MM.1S (cell line): ENCODE measurements at regions not wholly inside any gene's neighbourhood (a gene's known extent, or its start where the extent isn't known, plus 50 kb on each side); places are given as distances from the start of the nearest gene placed in this dataset.

Source experiments
- DNase-seq: peaks from one replicate; pipeline ENCODE4 v3.0.0-alpha.2; 2015
- H2AFZ ChIP-seq: fragments of 300-600 bp; sonication (generic); 2 replicates; pipeline ENCODE4 v1.6.0; 2016; ENCODE audit warnings: antibody characterized with exemption, low read length
- H3F3A ChIP-seq: fragments of 300-600 bp; sonication (generic); 2 replicates; pipeline ENCODE4 v1.6.1; 2016; ENCODE audit warnings: mild to moderate bottlenecking, antibody characterized with exemption, low read length, moderate library complexity, mixed read lengths; ENCODE audit not compliant: insufficient read depth
- H3K27ac ChIP-seq: fragments of 300-600 bp; sonication (generic); 2 replicates; pipeline ENCODE4 v1.5.1; 2016; ENCODE audit warnings: mild to moderate bottlenecking, low read length
- H3K27me3 ChIP-seq: fragments of 300-600 bp; sonication (generic); replicated peaks from 2 replicates; pipeline ENCODE4 v1.6.0; 2016; ENCODE audit warnings: low read length; ENCODE audit not compliant: insufficient read depth
- H3K36me3 ChIP-seq: fragments of 300-600 bp; sonication (generic); replicated peaks from 2 replicates; pipeline ENCODE4 v1.6.1; 2016; ENCODE audit warnings: mild to moderate bottlenecking, low read length, mixed read lengths; ENCODE audit not compliant: insufficient read depth
- H3K4me1 ChIP-seq: fragments of 300-600 bp; sonication (generic); 2 replicates; pipeline ENCODE4 v1.6.1; 2016; ENCODE audit warnings: low read length, mixed read lengths
- H3K4me2 ChIP-seq: fragments of 300-600 bp; sonication (generic); 2 replicates; pipeline ENCODE4 v1.6.0; 2016; ENCODE audit warnings: low read depth, low read length
- H3K4me3 ChIP-seq: fragments of 300-600 bp; sonication (generic); 2 replicates; pipeline ENCODE4 v1.5.1; 2016; ENCODE audit warnings: low read length, mixed read lengths
- H3K79me2 ChIP-seq: fragments of 300-600 bp; sonication (generic); 2 replicates; pipeline ENCODE4 v1.6.1; 2016; ENCODE audit warnings: mixed run types, low read length, mixed read lengths
- H3K9ac ChIP-seq: fragments of 300-600 bp; sonication (generic); 2 replicates; pipeline ENCODE4 v1.6.1; 2016; ENCODE audit warnings: low read length, mixed read lengths
- H3K9me2 ChIP-seq: fragments of 300-600 bp; sonication (generic); replicated peaks from 2 replicates; pipeline ENCODE4 v1.6.1; 2016; ENCODE audit warnings: mild to moderate bottlenecking, low read length, mixed read lengths; ENCODE audit not compliant: insufficient read depth
- H3K9me3 ChIP-seq: fragments of 300-600 bp; sonication (generic); replicated peaks from 2 replicates; pipeline ENCODE4 v1.6.1; 2016; ENCODE audit warnings: mild to moderate bottlenecking, low read length, mixed read lengths; ENCODE audit not compliant: insufficient read depth
- H4K20me1 ChIP-seq: fragments of 300-600 bp; sonication (generic); 2 replicates; pipeline ENCODE4 v1.6.1; 2016; ENCODE audit warnings: mild to moderate bottlenecking, low read length, moderate library complexity, mixed read lengths; ENCODE audit not compliant: insufficient read depth
- EZH2 ChIP-seq: fragments of 300-600 bp; sonication (generic); optimal IDR thresholded peaks from 2 replicates; pipeline ENCODE3; 2017; ENCODE audit warnings: low read depth, mild to moderate bottlenecking, antibody characterized with exemption, low read length, mixed read lengths
- EZH2phosphoT487 ChIP-seq: fragments of 300-600 bp; sonication (generic); IDR thresholded peaks from 2 replicates; pipeline ENCODE4 v1.6.1; 2018; ENCODE audit warnings: antibody characterized with exemption, low read length
- TF ChIP-seq, protein P1 (sequence below): fragments of 300-600 bp; sonication (generic); IDR thresholded peaks from 2 replicates; pipeline ENCODE4 v1.5.1; 2016; ENCODE audit warnings: antibody characterized with exemption, low read length, mixed read lengths

DNA sequence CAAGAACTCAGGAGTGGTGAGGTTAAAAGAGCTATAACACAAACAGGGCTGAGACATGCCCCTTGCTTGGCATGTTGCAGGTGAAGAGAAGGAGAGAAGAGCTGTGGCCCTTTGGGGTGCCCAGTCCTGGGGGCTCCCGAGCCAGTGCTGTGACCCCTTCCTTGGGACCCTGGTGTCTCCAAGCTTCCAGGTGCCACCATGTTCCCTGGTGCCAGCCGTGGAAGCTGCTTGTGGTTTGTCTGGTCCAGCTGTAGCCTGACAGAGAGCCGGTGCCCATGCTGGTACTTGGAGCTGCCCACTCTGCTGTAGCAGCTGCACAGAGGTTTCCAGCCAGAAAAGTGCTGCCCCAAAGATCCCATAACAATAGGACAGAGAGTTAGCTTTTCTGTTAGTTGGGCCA is 159.2 kb upstream of the SLC38A2 start:
- H3K9me3 ChIP-seq: no peaks in the 10 kb centered on the region
- H3K4me3 ChIP-seq: no peak overlapping the region
- H3K4me1 ChIP-seq: peaks cover 2% of the 10 kb centered on the region; the same call in 1 of the 2 replicates
- H3K9ac ChIP-seq: no peak overlapping the region
- H3K36me3 ChIP-seq: no peaks in the 10 kb centered on the region
- no peaks in the 10 kb centered on the region for H4K20me1 ChIP-seq
- no peak overlapping the region for H2AFZ ChIP-seq
- no peak for DNase-seq
- H3K27me3 ChIP-seq: no peaks in the 10 kb centered on the region
- TF ChIP-seq, protein P1, sequence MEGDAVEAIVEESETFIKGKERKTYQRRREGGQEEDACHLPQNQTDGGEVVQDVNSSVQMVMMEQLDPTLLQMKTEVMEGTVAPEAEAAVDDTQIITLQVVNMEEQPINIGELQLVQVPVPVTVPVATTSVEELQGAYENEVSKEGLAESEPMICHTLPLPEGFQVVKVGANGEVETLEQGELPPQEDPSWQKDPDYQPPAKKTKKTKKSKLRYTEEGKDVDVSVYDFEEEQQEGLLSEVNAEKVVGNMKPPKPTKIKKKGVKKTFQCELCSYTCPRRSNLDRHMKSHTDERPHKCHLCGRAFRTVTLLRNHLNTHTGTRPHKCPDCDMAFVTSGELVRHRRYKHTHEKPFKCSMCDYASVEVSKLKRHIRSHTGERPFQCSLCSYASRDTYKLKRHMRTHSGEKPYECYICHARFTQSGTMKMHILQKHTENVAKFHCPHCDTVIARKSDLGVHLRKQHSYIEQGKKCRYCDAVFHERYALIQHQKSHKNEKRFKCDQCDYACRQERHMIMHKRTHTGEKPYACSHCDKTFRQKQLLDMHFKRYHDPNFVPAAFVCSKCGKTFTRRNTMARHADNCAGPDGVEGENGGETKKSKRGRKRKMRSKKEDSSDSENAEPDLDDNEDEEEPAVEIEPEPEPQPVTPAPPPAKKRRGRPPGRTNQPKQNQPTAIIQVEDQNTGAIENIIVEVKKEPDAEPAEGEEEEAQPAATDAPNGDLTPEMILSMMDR: no peak
- H3K4me2 ChIP-seq: no peak overlapping the region
- H3K9me2 ChIP-seq: no peaks in the 10 kb centered on the region
- no peaks in the 10 kb centered on the region for H3F3A ChIP-seq
- no peaks in the 10 kb centered on the region for H3K79me2 ChIP-seq
- no peak overlapping the region for H3K27ac ChIP-seq

DNA sequence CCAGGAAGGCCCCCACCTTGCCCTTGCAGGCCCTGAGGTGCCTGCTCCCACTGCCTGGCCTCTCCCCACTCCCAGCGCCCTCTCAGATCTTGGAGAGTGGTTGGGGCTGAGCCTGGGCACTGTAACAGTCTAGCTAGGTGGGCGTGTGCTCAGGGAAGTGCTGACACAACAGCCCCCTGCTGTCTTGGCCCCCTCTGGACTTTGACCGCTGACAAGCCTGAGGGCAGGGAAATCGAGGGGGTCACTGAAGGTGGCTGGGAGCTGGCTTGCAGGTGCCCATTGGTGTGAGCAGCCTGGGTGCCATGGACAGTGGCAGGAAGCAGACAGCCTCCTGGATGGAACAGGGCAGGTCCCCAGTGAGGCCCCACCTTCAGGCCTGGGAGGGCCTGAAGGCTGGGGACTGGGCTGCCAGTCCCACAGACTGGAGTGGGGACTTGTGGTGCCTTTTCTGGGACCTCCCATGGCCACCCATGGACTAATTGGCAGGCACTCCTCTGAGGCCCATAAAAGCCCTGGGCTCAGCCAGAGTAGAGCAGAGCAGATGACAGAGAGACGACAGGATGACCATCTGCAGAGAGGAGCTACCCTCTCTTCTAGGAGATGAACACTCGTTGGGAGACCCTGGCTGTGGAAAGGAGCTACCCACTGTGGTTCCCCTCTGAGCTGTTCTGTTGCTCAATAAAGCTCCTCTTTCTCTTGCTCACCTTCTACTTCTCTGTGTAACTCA is 158.6 kb upstream of the SLC38A2 start:
- H3F3A ChIP-seq: no peaks in the 10 kb centered on the region
- H2AFZ ChIP-seq: no peak overlapping the region
- TF ChIP-seq, protein P1: no peak
- TF ChIP-seq EZH2: no peak
- TF ChIP-seq EZH2phosphoT487: no peak
- no peaks in the 10 kb centered on the region for H3K27me3 ChIP-seq
- H3K4me1 ChIP-seq: peaks cover 5% of the 10 kb centered on the region; the same call in 1 of the 2 replicates
- H3K4me2 ChIP-seq: no peak overlapping the region
- no peak overlapping the region for H3K4me3 ChIP-seq
- H3K79me2 ChIP-seq: no peaks in the 10 kb centered on the region
- H3K27ac ChIP-seq: no peak overlapping the region
- H3K9ac ChIP-seq: no peak overlapping the region
- no peaks in the 10 kb centered on the region for H4K20me1 ChIP-seq
- DNase-seq: no peak
- no peaks in the 10 kb centered on the region for H3K9me2 ChIP-seq
- H3K9me3 ChIP-seq: no peaks in the 10 kb centered on the region
- H3K36me3 ChIP-seq: no peaks in the 10 kb centered on the region

DNA sequence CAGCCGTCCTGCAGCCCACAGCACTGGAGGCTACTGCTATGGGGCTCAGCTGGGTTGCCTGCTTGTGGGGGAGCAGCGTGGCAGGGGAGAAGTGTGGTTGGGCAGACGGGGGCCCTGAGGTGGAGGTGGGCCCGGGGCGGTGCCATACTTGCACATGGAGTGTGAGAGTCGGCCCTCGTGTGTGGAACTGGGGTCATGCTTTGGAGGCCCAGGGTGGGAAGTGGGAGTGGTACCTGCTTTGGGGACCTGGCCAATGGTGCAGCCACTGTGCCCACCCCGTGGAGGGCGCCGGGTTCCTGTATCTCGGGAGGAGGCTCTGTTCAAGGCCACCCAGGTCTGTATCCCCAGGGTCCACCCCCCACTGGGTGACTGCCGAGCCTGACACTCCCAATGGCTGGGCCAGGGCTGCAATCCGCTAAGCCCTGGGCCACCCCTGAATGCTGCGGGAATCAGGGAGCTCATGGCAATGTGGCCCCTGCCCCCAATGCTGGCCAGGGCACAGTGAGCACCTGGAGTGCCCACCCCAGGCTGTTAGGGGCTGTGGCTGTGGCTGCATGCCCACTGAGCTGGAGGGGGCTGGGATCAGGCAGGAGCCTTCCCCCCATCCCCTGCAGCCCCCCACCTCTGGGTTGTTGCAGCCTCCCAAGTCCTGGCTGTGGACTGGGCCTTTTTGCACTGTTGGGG is 157.9 kb upstream of the SLC38A2 start:
- Histone ChIP-seq H4K20me1 (no peaks in the 10 kb centered on the region), H3K79me2 (no peaks in the 10 kb centered on the region), H3K36me3 (no peaks in the 10 kb centered on the region), H2AFZ (no peak overlapping the region), H3K9me2 (no peaks in the 10 kb centered on the region), H3K9ac (no peak overlapping the region), H3K27ac (no peak overlapping the region), H3F3A (no peaks in the 10 kb centered on the region), H3K4me3 (no peak overlapping the region), H3K4me2 (no peak overlapping the region), H3K9me3 (no peaks in the 10 kb centered on the region), H3K27me3 (no peaks in the 10 kb centered on the region), H3K4me1 (peaks cover 12% of the 10 kb centered on the region)
- TF ChIP-seq EZH2 (no peak), EZH2phosphoT487 (no peak)
- TF ChIP-seq, protein P1: no peak
- DNase-seq: no peak
